NOMO-1 (cell line): ENCODE measurements at regions not wholly inside any gene's neighbourhood (a gene's known extent, or its start where the extent isn't known, plus 50 kb on each side); places are given as distances from the start of the nearest gene placed in this dataset.

Experiments
- DNase-seq, 2 experiments: peaks; one replicate each; lab custom pipeline; 2025; ENCODE audit not compliant: unreplicated experiment in 2 of 2; lab: John Stamatoyannopoulos, UW

DNA sequence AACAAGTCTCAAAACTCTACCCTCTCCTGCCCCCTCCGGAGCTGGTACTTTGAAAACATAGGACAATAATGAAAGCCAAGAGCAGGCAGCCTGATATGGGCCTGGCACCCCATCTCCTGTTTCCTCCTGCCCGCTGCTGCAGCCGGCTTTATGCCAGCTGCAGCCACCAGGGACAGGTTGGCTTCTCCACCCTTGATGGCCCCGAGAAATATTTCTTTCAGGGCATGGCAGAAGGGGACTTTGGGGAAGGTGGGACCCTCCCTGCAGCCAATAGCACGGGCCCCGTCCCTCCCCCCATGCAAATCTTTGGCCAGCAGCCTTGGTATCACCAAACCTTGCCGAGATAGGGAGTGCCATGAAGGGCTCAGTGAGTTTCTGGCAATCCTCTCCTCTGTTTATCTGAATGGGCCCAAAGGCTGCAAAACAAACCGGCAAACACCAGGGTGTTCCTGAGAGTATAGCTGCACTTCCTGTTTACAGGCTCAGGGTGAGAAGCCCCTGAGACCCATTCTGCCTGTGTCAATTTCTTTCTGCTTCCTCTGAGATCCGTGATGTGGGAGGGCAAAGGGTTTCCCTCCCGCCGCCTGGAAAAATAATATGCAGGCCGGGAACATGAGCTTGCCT is 73.4 kb upstream of the BOD1 start:
- DNase-seq, result no peak

DNA sequence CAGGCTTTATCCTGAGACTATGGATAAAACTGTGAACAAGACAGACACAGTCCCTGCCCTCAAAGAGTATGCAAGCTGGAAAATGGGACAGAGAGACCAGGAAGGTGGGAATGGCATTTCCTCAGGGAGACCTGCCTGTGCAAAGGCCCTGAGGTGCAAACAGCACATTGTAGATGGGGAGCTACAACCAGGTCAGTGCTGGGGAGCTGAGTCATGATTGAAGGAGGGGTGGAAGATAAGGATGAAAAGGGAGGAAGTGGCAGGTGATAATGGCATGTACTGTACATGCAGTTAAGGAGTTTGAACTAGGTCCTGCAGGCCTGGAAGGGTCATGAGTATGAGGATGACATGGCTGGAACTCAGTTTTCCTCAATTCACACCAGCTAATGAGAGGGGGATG is 75.5 kb upstream of the BOD1 start:
- no peak for DNase-seq

DNA sequence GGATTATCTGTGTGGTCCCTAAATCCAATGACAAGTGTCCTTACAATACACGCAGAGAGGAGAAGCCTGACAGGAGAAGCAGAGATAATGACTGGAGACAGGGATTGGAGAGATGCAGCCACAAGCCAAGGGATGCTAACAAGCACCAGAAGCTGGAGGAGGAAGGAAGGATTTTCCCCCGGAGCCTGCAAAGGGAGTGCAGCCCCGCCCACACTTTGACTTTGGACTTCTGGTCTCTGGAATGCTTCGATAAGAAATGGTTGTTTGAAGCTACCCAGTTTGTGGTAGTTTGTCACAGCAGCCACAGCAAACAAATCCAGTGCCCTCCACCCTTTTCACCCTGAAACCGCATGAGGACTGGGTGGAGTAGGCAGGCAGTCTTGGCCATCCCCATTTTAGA is 77.2 kb upstream of the BOD1 start:
- no peak for DNase-seq

DNA sequence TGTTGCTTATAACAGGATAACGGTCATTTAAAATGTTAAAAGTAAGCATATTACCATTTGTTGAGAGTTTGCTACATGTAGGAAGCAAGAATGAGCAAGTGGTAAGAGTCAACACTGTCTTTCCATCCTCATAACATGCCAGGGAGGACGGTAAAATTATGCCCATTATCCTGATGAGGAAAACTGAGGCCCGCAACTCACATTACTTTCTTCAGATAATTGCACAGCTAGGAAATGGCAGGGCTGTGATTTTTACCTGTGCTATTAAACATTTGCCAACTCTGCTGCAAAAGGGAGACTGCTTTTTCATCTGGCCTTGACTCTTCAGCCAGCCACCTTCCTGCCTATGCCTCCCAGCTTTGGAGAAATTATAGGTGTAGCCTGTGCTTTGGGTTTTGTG is 79.8 kb upstream of the BOD1 start:
- no peak for DNase-seq

DNA sequence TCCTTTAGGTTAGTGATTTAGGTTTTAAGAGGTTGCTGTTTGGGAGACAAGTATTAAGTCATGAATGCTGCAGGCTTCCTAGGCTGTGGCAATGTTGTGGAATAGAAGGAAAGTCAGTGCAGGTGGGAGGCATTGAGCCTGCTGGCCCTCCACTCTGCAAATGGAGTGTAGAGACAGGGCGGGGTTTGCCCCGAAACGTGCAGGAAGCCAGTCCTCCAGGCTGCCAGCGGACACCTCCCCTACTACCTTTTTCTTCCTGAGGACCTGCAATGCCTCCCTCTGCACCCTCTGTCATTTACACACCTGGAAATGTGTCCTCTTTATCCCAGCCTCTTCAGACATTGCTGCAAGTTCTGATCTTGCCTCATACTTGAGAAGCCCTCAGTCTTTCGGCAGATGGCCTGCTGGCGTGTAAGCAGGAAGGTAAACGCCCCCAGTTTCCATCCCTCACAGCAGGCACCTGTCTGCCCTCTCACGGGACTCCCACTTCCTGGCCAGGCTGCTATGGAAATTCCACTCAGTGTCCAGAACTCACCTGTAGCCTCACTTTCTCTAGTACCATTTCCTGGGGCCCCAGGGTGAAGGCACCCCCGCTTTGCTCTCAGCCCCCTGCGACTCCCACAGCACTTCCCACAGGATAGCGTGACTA is 81.6 kb upstream of the BOD1 start:
- DNase-seq, result no peak

DNA sequence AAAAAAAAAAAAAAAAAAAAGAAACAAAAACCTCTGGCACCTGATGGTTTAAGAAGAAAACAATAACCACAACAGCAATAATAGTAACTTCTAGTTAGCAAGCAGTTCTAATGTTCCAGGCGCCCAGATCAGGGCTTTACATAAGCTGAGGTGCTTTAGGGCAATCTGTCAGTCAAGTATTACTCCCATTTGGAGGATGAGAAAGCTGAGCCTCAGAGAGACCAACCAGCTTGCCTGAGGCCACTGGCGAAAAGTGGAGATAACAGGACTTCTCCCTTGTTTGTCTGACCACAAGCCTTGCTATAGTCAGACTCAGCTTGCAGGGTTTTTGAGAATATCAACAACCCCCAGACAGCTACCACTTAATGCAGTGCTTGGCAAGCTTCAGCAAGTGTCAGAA is 83.5 kb upstream of the BOD1 start:
- DNase-seq, result no peak

DNA sequence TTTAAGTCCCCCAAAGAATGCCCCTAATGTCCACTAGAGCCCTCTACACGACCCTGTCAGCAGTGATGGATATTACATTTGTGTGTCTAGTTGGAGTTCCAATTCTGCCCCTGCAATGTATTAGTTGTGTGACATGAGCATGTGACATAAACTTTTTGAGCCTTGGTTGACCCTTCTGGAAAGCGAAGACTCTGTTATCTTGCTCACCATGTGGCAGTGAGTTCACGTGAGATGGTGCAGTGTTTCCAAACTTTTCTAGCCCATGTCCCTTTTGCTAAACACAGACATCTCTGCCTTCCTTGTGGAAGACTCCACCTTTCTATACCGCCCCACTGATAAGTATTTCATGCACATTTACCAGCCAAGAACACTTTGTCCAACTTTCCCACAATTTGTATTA is 87.0 kb upstream of the BOD1 start:
- no peak for DNase-seq

DNA sequence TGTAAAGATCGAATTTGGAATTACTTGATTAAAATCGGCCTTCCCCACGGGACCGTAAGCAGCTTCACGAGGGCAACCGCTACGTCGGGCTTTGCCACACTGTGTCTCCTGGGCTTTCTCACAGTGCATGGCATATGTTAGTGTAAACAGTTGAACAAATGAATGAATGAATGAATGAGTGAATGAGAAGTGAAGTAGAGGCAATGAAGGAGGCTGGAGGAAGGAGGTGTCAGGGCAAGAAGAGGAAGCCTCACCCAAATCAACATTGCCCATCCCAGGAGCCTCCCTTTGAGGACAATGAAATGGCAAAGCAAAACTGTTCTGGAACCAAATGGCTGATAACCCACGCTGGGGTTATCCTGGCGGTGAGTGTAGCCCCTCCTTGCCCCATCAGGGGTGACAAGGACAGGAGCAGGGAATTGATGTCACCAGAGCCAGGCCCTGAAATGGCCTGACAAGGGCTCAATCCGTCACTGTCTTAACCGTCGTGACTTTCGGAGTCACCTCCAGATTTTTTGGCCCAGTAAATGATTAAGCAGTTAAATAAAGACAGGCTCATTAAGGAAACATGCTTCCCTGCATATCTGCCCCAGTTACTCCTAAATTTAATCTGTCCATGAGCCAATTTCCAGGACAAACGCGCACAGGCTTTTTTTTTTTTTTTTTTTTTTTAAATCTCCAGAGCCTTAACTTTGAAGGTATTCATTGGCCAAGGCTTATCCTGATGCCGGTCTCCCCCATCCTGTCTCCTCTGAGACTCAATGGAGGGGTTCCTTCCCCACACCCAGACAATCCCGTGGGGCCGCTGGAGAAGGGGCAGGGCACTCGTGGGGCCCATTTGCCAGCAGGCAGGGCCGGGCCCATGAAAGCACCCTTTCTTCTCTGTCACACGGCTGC is 88.4 kb upstream of the BOD1 start:
- no peak for DNase-seq

DNA sequence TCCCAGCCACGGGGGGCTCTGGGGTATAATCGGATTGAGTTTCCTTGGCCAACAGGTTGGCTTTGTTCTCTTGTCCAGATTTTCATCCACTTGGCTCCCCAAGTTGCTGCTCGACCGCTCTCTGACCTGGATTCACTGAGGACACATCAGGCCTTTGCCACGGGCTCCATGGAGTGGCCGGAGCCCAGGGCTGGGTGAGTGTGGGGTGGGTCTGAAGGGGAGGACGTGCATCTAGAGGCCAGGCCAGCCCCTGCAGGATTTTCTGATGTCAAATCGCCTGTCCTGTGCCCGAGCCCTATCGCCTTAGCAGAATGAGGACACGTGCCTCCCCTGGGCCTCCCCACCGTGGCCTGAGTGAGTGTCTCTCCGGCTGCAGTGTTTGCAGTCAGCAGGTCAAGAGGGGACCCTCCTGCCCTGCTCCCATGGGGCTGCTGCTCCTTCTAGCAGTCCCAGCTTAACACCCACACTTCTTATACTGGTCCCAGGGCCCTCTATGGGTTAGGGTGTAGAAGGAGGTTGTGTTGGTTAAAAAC is 89.1 kb upstream of the BOD1 start:
- DNase-seq, result no peak

DNA sequence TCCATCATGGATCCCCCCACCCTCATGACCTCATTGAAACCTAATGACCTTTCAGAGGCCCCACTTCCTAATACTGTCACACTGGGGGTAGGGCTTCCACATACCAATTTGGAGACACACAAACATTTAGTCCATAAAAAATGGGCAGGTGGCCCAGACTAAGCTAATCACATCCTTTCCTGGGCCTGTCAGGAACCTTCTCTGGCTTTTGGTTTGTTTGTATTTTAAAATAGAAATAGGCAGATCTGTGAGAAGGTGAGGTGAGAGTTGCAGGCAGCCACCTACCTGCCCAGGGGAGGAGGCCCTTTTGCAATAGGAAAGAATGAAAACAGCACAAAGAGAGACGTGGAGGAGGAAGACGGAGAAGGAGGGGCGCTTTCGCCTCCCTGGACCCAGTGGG is 90.2 kb upstream of the BOD1 start:
- no peak for DNase-seq

DNA sequence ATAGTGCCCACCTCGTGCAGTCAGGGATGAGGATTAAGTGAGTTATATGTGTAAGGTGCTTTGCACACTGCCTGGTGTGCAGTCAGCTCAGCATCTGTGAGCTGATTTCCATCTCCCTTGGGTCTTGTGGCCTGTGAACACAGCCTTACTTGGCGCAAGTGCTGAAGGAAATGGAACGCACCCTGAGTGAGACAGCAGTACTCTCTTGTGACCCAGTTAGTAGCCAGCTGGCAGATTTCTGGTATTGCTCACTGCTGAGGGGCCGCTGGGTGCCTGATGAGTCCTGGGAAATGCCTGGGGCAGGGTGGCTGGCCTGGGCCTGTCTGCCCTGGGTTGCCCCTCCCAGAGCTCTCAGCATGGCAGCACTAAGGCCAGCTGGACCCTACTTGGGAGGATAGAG is 90.9 kb upstream of the BOD1 start:
- DNase-seq, result no peak

DNA sequence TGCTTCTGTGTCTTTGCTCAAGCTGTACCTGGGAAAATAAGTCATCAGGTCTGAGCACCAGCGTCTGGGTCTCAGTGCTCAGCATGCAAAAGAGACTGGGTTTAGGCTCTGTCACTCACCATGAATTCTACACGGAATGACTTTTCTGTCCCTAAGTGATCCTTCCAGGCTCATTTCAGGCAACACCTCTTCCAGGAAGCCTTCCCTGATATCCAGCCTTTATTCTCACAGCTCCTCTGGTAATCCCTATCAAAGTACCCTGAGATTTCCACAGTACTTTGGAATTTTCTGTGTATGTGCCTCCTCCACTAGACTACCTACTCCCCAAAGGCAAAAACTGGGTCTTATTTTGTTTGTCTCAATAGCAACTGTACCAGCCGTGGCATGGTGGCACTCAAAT is 92.7 kb upstream of the BOD1 start:
- DNase-seq, result no peak

DNA sequence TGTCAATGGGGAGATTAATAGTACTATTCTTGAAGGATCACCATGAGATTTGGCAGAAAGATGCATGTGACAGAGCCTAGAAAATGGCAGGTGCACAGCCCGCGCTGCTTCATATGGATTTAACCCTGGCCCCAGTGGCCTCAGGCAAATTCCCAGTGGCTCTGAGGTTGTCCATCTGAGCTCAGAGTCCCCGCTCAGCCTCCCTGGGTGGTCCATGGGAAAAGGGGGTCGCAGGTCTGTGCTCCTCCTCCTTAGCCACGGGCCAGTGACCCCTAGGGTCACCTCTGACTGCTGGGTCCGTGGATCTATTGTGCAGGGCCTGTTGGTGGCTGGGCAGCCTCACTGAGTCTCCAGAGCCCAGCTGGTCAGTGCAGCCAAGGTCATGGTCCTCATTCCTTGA is 93.3 kb upstream of the BOD1 start:
- DNase-seq, result no peak

DNA sequence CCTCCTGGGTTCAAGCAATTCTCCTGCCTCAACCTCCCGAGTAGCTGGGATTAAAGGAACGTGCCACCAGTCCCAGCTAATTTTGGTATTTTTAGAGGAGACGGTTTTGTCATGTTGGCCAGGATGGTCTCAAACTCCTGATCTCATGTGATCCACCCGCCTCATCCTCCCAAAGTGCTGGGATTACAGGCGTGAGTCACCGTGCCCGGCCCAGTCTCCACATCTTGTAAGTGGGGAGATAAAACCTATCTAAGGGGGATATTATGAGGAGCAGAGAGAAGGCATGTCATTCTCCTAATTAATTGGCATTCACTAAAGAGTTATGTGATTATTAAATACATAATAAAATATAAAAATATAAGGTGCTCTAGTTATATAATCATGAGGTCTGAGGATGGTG is 94.1 kb upstream of the BOD1 start:
- DNase-seq, result no peak

DNA sequence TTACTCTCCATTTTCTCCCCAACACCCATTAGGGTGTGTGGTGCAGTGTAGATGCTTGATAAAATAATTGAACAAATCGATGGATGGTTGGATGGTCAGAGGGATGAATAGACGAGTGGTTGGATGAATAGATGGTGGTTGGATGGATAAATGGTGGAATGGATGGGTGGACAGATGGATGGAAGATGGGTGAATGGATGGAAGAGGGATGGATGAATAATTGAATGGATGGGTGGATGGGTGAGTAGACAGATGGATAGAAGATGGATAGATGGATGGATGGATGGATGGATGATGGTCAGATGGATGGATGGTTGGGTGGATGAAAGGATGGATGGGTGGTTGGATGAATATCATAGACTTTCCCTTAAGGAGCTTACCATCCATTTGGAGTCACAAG is 95.0 kb upstream of the BOD1 start:
- no peak for DNase-seq

DNA sequence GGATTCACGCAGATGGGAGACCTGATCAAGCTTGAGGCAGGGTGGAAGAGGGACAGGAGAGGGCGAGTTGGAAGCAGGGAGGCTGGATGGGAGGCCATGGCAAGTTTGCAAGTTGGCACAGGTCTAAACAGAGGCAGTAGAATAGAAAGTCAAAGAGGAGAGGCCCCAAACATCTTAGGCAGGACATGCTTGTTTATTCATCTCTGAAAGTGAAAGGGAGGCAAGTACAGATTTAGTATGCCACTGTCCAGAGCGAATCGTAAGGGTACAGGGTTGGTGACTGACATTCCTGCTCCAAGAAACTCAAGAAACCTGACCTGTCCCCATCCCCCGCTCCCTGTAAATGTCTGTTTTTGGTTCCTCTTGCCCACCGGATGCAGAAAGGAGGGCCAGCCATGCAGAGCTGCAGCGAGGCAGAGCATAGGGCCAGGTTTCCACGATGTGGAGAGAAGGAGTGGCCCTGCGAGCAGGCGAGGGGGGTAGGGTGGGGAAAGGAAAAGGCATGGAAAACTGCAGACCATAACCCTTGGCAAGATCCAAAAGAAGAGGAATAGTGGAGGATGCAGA is 96.2 kb upstream of the BOD1 start:
- DNase-seq, result no peak

DNA sequence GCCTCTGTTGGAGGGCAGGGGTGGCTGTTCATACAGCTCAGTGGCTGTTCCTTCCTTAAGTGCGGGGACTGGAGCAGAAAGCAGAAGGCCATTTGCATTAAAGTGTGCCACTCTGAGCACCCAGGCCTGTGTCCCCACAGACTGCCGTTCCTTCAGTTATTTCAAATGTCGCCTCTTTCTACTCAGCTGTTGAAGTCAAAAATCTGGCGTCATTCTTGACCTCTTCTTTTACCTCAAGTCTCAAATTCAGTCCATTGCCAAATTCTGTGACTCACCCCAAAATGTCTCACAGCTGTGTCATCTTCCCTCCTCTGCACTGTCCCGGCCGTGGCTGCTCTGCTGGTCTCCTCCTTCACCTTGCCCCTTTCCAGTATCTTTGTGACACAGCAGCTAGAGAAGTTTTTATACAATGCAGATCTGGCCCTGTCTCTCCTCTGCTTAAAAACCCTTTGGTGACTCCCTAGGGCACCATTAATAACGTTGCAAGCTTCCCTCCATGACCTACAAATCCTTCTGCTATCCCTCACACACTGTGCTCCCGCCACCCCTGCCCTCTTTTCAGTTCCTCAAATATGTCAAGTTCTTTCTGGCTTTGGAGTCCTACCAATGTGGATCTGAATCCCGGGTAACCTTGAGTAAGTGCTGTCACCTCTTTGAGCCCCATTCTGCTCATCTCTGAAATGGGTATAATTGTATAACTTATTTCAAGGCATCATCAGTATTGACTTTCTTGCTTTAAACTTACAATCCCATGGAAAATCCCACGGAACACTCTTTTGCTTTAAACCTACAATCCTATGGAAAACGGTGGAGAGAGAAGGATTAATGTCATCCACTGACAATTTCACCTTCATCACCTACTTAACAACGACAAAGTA is 98.3 kb upstream of the BOD1 start:
- DNase-seq, result peak; percentile 9 to 56

DNA sequence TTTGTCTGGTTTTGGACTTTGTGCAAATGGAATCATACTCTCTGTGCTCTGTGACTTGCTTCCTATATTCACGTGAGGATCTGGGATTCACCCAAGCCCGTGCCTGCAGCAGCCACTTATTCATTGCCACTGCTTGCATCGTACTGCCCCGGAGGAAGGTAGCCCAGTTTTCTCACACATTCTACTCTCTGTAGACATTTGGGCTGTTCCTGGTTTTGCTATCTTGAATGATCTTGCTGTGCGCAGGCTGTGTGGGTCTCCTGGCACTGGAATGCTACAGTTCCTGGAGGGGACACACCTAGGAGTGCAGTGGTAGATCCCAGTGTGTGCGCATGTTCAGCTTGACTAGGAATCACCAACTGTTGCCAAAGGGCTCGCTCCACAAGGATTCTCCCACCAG is 99.2 kb upstream of the BOD1 start:
- no peak for DNase-seq

DNA sequence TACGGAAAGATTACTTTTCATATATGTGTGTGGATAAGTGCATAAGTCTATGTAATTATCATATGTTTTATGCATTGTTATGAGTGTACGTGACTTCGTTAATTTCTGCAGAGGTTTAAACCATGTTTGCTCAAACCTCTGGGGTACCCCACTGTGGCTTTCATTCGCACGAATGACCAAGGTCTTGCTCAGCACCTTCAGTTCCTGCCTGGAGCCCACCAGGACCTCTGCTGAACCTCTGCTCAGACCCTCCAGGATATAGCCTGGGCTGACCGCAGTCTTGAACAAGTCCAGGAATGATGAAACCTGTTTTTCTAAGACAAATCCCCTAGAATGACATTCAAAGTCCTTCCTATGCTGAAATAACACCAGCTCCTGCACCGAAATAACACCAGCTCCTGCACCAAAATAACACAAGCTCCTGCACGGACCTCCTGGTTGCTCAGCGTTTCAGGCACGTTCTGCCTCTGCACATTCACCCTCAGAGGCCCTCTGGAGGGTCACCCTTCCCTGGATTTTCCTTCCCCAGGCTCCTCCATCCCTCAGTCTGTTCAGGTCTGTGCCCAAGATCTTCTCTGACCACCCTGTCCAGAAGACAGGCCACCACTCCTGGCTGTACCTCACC is 99.7 kb upstream of the BOD1 start:
- DNase-seq, result no peak

DNA sequence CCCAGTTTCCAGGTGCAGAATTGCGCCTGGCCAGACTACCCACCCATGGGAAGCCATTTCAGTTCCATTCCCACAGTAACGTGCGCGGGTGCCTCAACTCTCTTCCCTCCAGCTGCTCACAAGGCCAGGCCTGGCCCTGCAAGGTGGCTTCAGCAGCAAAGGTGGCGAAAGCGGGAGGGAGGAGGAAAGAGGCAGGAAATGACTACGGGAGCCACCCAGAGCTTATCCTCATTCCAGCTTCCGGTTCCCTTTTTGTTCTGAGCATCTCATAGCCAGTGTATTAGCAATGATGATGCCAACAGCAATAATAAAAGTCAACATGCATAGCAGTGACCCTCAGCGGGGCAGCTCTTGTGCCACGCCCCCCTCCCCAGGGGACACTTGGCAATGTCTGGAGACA is 101.5 kb upstream of the BOD1 start:
- DNase-seq, result peak in 1 of 2 experiments; percentile 5
